Neural progenitor cell (in vitro differentiated cells): ENCODE measurements at regions not wholly inside any gene's neighbourhood (a gene's known extent, or its start where the extent isn't known, plus 50 kb on each side); places are given as distances from the start of the nearest gene placed in this dataset.

Source experiments
- CTCF ChIP-seq: fragments of 200-600 bp; sonication (generic); IDR thresholded peaks from 2 replicates; pipeline ENCODE4 v1.5.1; 2017; ENCODE audit warnings: antibody characterized with exemption, mild to moderate bottlenecking
- EZH2 ChIP-seq: fragments of 200-600 bp; sonication (generic); IDR thresholded peaks from 2 replicates; pipeline ENCODE4 v1.6.1; 2017; ENCODE audit warnings: antibody characterized with exemption, mild to moderate bottlenecking, moderate library complexity
- EZH2phosphoT487 ChIP-seq: fragments of 200-600 bp; sonication (generic); IDR thresholded peaks from 2 replicates; pipeline ENCODE4 v1.6.1; 2017; ENCODE audit warnings: antibody characterized with exemption

GRCh38 chr4:10225096-10225495 is 108.5 kb upstream of the WDR1 start:
- TF ChIP-seq CTCF (no peak), EZH2 (no peak), EZH2phosphoT487 (no peak)
